ENCODE measurements at regions not wholly inside any gene's neighbourhood (a gene's known extent, or its start where the extent isn't known, plus 50 kb on each side); places are given as distances from the start of the nearest gene placed in this dataset.
"Not testable (repeated sequence)": the region's sequence is repeated elsewhere in the genome, so short reads cannot be mapped to it uniquely, and the experiment has no call there.

DNA sequence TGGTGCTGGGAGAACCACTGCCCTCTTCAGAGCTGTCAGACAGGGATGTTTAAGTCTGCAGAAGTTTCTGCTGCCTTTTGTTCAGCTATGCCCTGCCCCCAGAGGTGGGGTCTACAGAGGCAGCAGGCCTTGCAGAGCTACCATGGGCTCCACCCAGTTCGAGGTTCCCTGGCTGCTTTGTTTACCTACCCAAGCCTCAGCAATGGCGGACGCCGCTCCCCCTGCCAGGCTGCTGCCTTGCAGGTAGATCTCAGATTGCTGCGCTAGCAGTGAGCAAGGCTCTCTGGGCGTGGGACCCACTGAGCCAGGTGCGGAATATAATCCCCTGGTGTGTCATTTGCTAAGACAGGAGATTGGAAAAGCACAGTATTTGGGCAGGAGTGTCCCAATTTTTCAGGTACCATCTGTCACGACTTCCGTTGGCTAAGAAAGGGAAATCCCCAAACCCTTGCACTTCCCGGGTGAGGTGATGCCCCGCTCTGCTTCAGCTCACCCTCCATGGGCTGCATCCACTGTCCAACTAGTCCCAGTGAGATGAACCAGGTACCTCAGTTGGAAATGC lies 1415.5 kb downstream of the GRIK2 start:
- not testable (repeated sequence) for DNase-seq

DNA sequence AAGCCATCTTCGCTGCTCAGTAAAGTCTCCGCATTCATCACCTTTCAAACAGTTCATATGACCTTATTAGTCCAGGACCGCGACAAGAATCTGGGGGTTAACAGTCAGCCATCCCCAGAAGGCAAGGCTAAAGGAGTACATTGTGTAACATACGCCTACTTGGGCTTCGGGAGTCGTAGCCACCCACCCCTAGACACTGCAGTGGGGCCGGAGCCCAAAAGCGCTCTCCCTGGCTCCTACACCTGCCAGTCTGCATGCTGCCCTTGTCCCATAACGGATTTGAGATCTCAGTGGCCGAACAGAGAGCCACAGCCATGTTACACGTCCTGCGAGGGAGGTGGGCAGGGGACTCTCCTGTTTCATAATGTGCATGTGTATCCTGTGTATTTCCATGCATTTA lies 1405.5 kb downstream of the GRIK2 start:
- DNase-seq, result no peak

DNA sequence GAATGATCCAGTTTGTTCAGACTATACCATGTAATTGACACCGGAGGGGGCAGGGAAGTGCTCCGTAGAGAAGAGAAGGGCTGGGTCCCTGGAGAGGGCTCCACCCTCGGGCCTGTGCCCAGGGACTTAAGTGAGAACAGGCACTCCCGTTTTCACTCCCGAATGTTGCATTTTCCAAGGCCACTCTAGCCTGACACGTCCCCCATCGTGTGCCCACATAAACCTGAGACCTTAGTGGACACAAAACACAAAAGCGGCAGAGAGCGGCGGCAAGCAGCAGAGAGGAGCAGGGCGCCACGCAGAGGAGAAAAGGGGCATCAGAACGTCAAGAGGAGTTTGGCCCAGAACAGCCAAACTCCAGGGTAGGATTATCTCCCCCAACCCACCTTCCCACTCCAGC lies 1405.1 kb downstream of the GRIK2 start:
- no peak for DNase-seq

DNA sequence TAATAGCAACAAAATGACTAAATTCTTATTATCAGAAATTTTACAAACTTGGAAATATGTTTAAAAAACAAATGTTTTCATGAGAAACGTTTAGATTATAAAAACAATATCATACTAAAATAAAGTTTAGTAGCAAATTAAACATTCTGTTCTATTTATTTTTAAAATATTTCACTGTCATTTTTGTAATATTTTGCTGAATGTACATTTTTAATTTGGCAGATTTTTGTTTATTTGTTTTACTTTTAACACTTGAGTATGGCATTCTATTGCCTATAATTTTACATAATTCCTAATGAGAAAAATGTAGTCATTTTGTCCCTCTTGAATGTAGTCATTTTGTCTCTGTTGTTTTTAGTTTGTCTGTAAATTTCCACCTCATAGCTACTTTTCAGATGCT lies 1400.2 kb downstream of the GRIK2 start:
- no peak for DNase-seq

DNA sequence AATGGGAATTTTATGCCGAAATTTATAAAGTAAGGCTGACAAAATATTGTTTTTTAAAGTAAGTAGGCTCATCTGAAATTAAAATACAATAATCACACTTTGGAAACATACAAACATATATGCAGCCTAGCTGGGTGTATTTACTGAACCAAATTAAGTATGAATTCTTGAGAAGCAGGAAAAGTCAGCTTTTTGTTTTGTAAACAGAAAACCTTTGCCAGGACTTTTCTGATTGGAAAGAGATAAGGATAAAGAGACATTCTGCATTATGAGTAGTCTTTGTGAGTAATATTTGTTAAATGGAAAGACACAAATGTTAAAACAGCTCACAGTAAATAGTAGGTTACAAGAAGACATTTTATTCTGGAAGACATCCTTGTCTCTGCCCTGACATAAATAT lies 1380.8 kb downstream of the GRIK2 start:
- no peak for DNase-seq

DNA sequence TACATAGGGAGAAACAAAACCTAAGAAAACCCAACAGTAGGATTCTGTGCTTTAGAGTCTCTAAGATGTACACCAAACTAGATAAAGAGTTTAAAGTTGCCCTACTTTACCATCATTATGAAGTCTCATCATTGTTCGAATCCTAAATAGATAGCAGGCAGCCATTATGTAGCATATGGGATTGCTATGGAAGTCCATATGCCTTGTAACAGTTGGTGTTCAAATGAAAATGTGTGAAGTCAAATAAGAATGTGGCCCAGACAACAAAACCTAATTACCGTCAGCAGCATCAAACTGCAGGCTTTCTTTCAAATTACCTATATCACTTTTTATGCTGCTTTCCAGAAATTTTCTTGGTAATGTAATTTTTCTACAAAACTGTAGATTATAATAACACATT lies 1380.1 kb downstream of the GRIK2 start:
- DNase-seq, result no peak

DNA sequence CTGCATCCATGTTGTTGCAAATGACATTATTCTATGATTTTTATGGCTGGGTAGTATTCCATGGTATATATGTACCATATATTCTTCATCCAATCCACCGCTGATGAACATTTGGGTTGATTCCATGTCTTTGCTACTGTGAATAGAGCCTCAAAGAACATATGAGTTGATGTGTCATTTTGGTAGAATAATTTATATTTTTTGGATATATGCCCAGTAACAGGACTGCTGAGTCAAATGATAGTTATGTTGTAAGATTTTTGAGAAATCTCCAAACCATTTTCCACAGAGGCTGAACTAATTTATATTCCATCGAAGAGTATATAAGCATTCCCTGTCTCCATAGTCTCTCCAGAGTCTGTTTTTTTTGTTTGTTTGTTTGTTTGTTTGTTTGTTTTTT lies 1373.5 kb downstream of the GRIK2 start:
- no peak for DNase-seq

DNA sequence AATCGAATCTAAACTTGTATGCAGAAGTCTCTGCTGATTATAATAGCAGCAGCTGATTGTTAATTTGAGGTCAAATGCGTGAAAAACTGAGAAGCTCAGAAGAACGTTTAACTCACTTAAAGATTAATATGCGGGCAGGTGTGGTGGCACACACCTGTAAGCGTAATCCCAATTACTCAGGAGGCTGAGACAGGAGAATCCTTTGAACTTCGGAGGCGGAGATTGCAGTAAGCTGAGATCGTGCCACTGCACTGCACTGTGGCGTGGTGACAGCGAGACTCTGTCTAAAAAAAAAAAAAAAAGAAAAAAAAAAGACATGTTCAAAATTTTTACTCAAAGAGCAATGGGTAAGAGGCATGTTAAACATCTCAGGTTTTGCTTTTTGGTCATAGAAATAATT lies 1370.8 kb downstream of the GRIK2 start:
- DNase-seq, result no peak

DNA sequence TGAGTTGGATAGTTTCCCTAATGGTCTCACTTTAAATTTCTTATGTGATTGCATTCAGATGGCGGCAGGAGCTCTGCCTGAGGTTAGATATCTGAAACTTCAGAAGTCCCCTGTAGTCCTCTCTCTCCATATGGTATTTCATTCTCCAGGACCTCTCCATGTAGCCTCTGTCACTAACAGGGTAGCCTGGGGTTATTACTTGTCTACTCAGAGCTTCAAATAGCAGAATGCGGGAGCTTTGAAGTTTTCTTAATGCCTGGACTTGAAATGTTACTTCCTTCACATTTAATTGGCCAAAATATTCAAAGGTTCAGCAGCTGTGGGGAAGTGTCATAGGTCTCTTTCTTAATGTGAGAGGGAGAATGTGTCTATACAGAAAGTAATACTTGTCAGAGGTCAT lies 1370.4 kb downstream of the GRIK2 start:
- DNase-seq, result no peak

DNA sequence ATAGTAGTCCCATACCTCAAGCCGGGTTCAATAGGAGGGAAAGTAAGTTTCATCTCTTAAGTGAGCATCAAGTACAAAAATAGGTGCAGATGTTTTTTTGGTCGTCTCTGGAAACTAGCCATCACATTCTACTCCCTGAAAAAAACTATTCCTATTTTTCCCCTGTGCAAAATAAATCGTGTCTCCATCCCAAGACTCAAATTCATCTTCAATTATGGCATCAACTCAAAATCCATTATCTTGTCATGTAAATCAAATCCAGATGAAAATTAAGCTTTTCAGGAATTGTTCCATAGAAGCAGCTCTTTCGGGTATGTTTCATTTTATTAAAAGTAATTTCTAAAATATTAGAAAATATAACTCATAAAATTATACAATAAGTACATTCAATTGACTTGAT lies 1368.4 kb downstream of the GRIK2 start:
- DNase-seq, result no peak

DNA sequence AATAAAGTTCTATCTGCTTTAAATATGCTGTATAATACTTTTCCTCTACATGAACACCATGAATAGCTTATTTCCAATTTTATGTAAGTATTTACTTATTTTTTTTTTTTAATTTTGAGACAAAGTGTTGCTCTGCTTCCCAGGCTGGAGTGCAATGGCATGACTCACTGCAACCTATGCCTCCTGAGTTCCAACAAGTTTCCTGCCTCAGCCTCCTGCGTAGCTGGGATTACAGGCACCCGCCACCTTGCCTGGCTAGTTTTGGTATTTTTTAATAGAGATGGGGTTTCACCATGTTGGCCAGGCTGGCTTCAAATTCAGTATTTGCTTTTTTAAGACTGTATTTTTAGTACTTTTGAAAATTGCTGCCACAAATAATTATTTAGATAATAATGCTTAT lies 1365.9 kb downstream of the GRIK2 start:
- no peak for DNase-seq

DNA sequence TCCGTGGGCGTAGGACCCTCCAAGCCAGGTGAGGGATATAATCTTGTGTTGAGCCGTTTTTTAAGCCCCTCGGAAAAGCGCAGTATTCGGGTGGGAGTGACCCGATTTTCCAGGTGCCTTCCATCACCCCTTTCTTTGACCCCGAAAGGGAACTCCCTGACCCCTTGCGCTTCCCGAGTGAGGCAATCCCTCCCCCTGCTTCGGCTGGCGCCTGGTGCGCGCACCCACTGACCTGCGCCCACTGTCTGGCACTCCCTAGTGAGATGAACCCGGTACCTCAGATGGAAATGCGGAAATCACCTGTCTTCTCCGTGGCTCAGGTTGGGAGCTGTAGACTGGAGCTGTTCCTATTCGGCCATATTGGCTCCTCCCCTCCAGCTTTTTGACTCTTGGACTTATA lies 1365.0 kb downstream of the GRIK2 start:
- not testable (repeated sequence) for DNase-seq

DNA sequence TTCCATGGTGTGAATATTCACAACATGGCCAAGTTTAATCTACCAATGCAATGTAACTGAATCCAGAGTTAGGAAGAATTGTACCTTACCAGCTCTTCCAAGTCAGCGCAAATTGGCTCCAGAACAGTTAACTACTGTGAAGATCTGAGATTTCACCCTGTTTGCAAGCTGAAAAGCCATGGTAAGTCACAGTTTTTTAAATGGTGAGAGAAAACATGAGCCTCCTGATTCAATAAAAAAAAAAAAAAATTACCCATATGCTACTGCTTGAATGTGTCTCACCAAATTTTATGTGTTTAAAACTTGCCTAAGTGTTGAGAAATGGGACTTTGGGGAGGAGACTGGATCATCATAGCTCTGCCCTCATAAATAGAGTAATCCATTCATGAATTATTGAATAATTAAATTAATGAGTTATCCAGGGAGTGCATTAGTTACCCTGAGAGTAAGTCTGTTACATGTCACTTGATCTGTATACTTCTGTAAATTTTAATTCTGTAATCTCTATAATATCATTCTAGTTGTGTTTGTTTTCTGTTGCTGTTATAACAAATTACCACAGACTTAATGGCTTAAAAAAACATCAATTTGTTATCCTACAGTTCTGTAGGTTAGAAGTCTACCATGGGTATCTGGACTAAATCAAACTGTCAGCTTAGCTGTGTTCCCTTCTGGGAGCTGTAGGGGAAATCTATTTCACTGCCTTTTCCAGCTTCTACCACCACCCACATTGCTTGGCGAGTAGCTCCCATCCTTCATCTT lies 1355.9 kb downstream of the GRIK2 start:
- DNase-seq, result no peak

DNA sequence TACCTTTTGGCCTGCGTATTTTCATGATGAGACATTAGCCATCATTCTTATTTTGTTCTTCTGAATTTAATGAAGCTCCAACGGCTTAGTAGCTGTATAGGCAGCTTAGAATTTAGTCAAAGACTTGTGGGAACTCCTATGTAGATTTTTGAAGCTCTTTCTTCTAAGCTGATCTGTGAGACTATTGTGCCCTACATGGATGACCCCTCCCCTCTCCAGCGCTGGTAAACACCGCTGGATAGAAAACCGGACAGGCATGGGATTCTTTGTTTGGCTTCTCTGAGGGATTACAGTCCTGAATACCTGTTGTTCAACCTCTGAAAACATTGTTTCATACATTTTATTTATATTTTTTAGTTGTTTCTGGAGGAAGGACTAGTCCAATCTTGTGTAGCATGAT lies 1353.4 kb downstream of the GRIK2 start:
- no peak for DNase-seq

DNA sequence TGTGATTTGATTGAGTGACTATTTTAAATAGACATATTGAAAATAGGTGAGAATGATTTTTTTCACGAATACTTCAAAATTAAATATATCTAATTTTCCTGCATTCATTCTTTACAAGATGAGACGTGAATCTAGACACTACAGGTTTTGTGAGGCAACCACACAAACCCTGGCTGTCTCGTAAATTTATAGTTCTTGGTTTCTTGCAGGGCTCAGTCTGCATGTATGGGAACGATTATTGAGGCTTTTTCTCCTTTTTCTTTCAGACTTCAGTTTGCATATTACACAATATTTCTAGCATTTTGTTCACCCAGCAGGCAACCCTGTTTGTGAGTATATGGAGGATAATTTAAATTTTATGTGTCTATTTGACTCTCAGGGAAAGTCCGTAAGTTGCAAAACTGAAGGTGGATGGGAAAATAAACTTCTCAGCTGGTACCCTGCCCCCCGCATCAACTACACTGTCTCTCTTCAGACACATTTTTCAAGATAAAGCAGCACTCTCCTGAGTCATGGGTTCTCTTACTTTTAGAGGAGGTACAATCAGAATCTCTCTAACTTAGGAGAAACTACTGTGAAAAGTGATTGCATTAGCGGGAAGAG lies 1349.3 kb downstream of the GRIK2 start:
- no peak for DNase-seq

DNA sequence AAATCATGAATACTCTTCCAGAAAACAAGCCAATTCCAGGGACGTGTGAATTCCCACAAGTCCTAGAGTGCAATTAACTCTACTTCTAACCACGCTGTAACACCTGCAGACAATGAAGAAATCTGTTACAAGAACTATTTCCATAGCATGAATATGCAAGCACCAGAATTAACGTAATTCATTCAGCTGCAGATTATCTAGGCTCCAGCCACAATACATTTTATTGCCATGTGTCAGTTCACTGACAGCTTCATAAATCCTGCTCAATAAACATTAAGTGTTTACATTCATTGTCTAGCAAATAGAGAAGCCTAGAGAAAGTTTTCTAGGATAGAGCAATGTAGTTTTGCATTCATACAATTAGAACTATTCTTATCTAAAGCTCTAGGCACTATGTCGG lies 1348.5 kb downstream of the GRIK2 start:
- DNase-seq, result no peak

DNA sequence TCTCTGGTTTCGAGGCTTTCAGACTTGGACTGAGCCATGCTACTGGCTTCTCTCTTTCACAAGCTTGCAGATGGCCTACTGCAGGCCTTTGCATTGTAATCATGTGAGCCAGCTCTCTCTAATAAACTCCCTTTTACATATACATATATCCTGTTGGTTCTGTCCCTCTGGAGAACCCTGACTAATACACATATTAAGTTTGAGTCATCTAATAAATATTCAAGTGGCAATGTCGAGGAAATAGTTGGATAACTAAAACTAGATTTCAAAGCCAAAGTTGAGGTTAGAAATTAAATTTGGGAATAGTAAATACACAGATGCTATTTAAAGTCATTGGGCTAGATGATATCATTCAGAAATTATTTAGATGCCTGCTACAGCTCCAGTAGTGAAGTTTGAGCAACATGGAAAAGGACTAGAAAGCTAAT lies 1343.4 kb downstream of the GRIK2 start:
- no peak for DNase-seq

DNA sequence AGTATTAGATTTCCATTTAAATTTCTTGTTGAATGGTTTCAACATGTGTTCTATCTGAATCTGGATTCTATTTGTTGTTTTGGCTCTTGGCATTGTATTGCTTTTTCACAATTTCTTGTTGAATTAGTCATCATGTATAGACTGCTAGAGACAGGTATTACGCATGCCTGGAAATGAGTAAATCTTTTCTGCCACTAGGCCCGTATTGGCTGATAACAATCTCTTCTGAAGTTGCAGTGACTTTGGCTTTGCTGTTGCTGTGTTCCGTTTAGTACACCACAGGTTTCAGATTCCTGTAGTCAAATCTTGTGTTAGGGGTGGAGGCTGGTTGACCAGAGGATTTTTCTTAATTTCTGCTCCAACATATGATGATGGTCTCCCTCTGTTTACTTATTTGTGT lies 1339.4 kb downstream of the GRIK2 start:
- no peak for DNase-seq

DNA sequence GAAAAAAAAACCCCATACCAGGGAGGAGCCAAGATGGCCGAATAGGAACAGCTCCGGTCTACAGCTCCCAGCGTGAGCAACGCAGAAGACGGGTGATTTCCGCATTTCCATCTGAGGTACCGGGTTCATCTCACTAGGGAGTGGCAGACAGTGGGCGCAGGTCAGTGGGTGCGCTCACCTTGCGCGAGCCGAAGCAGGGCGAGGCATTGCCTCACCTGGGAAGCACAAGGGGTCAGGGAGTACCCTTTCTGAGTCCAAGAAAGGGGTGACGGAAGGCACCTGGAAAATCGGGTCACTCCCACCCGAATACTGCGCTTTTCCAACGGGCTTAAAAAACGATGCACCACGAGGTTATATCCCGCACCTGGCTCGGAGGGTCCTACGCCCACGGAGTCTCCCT lies 1328.6 kb downstream of the GRIK2 start:
- DNase-seq, result not testable (repeated sequence)

DNA sequence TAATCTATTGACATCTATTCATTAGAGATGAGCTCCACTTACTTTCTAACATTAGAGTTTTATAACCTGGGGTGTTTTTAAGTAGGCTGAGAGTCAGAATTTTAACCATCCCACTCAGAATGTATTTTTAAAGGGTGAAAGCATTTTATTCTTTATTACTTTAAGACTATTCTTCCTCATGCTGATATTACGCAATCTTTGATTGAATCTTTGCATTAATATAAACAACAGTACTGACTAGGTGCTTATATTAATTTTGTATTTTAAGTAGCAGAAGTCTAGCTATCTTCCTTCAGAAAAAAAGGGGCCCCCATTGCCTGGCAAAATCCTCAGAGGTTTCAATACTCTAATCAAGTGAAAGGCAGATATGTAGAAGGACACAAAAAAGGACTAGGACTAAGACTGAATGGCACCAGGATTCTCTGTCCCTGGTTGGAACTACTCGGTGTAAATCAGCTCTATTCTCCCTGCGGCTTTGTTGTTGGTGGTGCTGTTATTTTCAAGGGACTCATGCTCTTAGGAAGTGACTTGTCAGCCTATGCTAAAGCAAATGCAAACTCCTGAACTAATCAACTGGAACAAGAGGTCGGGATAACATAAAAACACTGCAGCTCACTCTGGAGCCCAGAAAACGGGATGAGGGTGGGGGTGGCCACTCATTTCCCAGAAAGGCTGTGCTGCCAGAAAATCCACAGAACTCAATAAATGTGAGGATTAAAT lies 1324.4 kb downstream of the GRIK2 start:
- no peak for DNase-seq

DNA sequence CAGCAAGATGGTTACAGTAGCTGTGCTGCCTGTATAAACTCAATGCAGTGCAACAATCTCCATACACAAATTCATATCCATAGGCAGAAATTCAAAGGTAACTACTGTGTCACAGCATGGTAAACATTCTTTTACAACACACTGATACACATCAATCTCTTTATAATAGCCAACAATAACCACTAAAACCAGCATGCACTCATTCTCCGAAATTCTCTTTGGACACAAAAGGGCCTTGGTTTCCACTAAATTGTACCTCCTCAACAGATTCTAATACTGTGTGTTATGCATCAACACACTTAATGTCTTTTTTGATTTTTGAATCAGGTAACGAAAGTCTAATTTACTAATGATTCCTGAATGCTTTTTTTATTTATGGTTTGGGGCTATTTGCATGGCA lies 1323.7 kb downstream of the GRIK2 start:
- no peak for DNase-seq

DNA sequence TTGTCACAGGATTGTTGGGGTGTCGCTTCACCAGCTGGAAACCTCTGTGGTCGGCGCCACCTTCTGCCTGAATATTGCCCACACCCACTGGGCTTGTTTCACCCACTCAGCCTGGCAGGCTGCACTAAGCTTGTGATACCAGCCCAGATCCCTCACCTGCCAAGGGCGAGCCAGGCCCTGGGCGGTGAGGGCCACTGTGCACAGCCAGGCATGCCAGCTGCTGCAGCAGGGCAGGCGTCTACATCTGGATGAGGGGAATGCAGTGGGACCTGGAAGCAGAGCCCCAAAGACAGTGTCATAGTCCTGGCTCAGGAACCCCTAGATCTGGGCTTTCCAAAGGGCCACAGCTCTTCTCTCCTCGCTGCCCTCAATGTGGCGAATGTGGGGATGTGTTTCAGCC lies 1307.5 kb downstream of the GRIK2 start:
- DNase-seq, result no peak

DNA sequence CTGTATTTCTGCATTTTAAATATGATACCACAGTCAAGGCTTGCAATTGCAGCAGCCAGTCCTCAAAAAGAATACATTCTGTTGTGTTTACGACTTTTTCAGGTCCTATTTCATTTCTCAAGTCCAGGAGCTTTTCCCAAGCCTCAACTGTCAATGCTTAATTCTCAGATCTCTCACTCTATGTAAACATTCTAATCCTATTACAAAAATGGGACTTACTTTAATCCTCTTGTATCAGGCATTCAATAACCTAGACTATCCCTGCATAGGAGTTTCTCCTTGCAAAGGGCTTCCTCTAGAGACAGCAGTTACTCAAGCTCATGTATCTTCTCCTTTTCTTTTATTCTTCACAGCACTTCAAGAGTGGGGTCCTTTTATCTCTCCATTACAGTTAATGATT lies 1293.0 kb downstream of the GRIK2 start:
- DNase-seq, result no peak

DNA sequence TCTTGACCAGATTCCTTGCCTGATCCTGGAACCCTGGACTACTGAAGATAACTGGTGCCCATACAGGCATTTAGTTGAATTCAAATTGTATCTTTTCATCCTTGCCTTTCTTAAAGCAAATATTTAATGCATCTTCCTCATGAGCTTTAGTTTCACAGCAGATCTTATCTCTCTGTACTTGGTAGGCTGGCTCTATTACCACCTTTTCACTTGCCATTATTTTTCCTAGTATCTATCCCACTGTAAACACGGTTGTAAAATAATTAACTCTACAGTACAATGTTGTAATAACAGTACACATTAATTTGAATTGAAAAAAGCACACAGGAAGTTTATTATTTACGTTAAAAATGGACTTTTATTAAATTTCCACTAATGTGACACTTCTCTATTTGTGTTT lies 1286.9 kb downstream of the GRIK2 start:
- no peak for DNase-seq
